Suprapubic skin (tissue), 3 donors: ENCODE measurements at regions not wholly inside any gene's neighbourhood (a gene's known extent, or its start where the extent isn't known, plus 50 kb on each side); places are given as distances from the start of the nearest gene placed in this dataset.

ENCODE experiments used
- EP300 ChIP-seq: sonication (generic); formaldehyde crosslinking; IDR thresholded peaks from one replicate; pipeline ENCODE4 v1.6.1; 2017; ENCODE audit warnings: antibody characterized with exemption
- POLR2A ChIP-seq, 2 donors: fragments of 450-650 bp; IDR thresholded peaks; one replicate each; pipeline ENCODE4 v1.6.1; 2017; ENCODE audit warnings: antibody characterized with exemption in 2 of 2, mild to moderate bottlenecking in 2 of 2, moderate library complexity in 2 of 2
- TF ChIP-seq, protein P1 (sequence below), 2 donors: fragments of 200-600 bp in 1 of 2; fragments of 450-650 bp in 1 of 2; sonication (generic) in 1 of 2; IDR thresholded peaks; one replicate each; pipeline ENCODE4 v1.5.1; 2016 to 2019; ENCODE audit warnings: antibody characterized with exemption in 2 of 2, mild to moderate bottlenecking in 1 of 2, moderate library complexity in 1 of 2

- no peak for TF ChIP-seq POLR2A (IDR thresholded peaks at IDR 0.05)
- no peak for TF ChIP-seq EP300
- TF ChIP-seq, protein P1, sequence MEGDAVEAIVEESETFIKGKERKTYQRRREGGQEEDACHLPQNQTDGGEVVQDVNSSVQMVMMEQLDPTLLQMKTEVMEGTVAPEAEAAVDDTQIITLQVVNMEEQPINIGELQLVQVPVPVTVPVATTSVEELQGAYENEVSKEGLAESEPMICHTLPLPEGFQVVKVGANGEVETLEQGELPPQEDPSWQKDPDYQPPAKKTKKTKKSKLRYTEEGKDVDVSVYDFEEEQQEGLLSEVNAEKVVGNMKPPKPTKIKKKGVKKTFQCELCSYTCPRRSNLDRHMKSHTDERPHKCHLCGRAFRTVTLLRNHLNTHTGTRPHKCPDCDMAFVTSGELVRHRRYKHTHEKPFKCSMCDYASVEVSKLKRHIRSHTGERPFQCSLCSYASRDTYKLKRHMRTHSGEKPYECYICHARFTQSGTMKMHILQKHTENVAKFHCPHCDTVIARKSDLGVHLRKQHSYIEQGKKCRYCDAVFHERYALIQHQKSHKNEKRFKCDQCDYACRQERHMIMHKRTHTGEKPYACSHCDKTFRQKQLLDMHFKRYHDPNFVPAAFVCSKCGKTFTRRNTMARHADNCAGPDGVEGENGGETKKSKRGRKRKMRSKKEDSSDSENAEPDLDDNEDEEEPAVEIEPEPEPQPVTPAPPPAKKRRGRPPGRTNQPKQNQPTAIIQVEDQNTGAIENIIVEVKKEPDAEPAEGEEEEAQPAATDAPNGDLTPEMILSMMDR (IDR thresholded peaks at IDR 0.05): no peak
Measured at GRCh38 chr5:165304193-165304827, 1798.9 kb downstream of the MAT2B start.
